Midbrain (tissue), 1 donor: ENCODE measurements at regions not wholly inside any gene's neighbourhood (a gene's known extent, or its start where the extent isn't known, plus 50 kb on each side); places are given as distances from the start of the nearest gene placed in this dataset.
A peak's percentile ranks its signal among the peaks of the same experiment; 100 is the strongest.

Experiments used
- DNase-seq: peaks from one replicate; lab custom pipeline; 2025; lab: John Stamatoyannopoulos, UW

- DNase-seq, result no peak
These were observed 139.8 kb upstream of the GSE1 start for GRCh38 chr16:85473323-85473722.

DNA sequence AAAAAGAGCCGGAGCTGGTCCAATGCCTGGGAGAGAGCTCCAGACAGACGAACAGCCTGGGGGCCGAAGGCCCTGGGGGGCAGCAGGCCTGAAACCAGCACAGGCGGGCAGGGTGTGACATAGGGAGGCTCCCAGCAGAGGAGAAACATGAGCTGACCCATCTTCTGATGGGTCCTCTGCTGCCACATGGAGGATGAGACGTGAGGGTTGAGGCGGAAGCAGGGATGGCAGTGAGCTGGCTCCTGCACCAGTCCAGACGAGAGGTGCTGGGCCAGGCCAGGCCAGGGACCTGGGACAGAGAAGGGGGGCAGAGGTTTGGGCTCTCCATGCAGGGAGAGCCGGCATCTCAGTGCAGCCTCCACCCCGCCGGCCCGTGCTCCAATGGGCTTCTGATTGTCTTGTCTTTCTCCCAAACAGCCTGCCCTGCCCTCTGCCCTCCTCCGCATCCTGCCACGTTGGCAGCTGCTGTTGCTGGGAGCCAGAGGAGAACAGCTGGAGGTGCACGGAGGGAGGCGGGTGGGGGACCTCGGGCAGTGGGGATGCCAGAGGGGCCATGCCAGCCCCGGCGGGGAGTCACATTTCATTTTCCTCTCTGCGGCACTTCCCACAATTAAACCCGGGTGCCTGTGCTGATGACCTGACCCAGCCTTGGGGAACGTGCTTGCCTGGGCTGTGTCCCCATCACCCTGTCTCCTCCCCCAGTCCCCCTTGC lies 139.1 kb upstream of the GSE1 start:
- DNase-seq, result no peak

DNA sequence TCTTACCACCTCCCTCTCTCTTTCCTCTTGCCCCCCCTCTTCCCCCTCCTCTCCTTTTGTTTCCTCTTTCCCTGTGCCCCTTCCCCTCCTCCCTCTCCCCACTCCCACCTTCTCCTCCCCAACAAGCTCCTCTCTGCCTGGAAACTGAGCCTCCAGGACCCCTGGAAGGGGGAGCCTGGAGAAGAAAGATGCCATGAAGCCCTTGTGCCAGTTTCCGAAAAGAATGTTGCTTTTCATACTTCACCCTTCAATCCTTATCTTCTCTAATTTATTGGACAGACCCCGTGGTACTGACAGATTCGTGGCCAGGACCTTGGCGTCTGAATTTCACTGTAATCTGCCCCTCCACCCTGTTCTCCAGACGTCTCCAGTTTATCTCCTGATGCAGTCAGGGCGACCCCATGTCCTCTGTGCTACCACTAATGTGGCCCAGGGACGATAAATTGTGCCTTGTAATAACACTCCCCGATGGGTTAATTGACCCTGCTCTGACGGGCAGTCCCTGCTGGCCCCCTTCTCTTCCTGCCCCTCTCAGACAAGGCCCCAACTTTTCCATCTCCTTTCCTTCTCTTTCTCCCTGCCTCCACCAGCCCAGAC lies 138.4 kb upstream of the GSE1 start:
- no peak for DNase-seq

DNA sequence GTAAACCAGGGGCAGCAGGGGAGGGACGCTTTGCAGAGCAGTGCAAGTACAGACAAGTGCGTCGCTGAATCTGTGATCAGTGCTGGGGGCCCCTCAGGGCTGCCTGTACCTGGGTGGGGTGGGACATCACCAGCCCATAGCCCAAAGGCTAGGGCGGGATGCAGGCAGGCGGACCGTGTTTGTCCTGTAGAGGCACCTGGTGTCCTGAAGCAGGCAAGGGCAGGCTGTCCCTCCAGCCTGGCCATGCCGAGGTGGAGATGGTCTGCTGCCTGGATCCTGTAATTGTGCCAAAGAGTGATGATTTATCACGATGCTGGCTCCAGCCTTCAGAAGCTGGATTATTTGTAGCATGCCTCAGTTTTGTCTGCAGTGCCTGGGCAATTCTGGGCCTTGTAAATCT lies 137.9 kb upstream of the GSE1 start:
- DNase-seq, result no peak

DNA sequence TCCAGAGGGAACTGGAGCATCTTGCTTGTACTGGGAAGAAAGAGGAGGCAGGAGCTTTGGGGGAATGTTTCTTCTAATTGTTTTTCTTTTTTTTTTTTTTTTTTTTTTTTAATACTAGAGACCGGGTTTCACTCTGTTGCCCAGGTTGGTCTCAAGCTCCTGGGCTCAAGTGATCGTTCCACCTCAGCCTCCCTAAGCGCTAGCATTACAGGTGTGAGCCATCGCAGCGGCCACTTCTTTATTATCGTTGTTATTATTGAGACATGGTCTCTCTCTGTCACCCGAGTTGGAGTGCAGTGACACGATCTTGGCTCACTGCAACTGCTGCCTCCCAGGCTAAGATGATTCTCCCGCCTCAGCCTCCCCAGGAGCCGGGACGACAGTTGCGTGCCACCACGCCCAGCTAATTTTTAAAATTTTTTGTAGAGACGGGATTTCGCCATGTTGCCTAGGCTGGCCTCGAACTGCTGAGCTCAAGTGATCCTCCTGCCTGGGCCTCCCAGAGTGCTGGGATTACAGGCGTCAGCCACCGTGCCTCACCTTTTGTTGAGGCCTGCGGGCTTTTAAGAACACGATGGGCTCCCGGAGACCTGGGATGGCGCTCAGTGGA lies 137.3 kb upstream of the GSE1 start:
- no peak for DNase-seq

- DNase-seq, result no peak
These were observed 136.7 kb upstream of the GSE1 start for GRCh38 chr16:85476389-85476788.

GRCh38 chr16:85477801-85478363 lies 135.2 kb upstream of the GSE1 start:
- DNase-seq, result no peak

GRCh38 chr16:85479972-85480726 lies 133.0 kb upstream of the GSE1 start:
- DNase-seq, result no peak

- no peak for DNase-seq
These were observed 132.4 kb upstream of the GSE1 start for GRCh38 chr16:85480727-85481101.

GRCh38 chr16:85481206-85481605 lies 131.9 kb upstream of the GSE1 start:
- DNase-seq, result no peak

GRCh38 chr16:85481738-85482137 lies 131.4 kb upstream of the GSE1 start:
- DNase-seq, result no peak

GRCh38 chr16:85483424-85483823 lies 129.7 kb upstream of the GSE1 start:
- DNase-seq, result no peak

- no peak for DNase-seq
These were observed 128.5 kb upstream of the GSE1 start for GRCh38 chr16:85484347-85485300.

- DNase-seq, result no peak
These were observed 127.7 kb upstream of the GSE1 start for GRCh38 chr16:85485379-85485778.

DNA sequence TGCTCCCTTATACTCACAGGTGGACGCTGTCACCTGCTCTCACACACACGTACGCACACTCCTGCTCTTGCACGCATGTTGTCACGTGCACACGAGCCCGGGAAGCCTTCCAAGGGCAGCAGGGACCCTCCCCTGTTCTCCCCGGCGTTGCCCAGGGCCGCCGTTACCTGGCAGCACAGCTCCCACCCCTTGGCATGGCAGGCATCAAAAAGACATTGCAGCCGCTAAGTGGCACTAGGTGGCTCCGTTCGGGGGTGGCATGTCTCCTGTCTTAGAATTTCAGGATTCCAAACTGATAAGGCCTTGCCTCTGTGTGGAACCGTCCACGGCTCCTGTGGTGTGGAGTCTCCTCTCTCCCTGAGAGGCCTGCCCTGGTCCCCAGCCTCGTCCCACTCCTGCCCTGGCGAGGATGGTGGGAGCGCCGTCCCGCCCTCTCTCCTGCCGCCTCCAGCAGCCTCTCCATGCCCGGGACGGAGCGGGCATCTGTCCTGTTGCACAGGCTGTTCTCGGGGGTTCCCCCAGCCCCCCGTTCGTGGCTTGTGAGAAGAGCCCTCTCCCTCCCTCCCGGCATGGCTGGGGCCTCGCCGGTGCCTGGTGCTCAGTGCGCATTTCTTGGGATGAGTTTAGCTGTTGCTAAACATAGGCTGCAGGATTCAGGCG lies 126.7 kb upstream of the GSE1 start:
- DNase-seq, result no peak

DNA sequence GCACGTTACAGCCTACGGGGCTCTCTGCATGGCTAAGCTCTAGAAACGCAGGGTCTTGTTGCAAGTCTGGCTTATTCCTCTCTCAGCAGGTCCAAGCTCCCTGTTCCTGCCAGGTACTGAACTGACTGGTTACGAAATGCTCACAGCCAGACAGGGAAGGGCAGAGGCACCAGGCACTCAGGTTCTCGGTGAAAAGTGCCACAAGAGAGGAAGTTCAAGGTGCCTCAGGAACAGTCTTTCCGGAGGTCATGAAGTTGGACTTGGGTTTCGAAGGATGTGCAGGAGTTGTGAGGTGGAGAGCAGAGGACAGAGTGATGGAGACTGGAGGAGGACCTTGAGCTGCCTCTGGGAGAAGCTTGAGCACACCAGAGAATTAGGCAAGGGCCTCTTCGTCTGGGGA lies 124.7 kb upstream of the GSE1 start:
- DNase-seq, result no peak

GRCh38 chr16:85490407-85491057 lies 122.6 kb upstream of the GSE1 start:
- DNase-seq, result no peak

- DNase-seq, result no peak
These were observed 121.9 kb upstream of the GSE1 start for GRCh38 chr16:85491058-85491771.

DNA sequence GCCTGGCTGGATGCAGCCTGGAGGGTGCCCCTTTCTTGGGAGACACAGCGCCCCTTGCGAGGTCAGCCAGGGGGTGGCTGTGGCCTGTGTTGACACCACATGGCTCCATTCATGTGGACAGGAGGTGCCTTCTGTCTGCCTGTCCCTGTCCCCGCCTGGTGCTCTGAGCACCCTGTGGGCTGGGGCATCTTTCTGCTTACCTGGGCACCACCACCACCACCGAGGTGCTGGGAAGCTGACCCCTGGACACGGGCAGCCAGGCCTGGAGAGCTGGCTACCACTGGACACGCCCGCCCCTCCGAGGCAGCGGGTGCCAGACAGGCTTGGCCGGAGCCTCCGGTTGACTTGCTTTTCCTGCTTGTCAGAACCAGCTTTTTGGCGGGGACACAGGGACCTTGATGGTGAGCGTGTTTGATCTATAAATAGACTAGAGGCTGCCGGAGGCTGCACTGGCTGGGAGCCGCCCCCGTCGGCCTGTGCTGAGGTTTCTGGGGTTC lies 121.3 kb upstream of the GSE1 start:
- peak; percentile 27 for DNase-seq
